OCI-LY1 (cell line): ENCODE measurements at regions not wholly inside any gene's neighbourhood (a gene's known extent, or its start where the extent isn't known, plus 50 kb on each side); places are given as distances from the start of the nearest gene placed in this dataset.
"Not testable (repeated sequence)": the region's sequence is repeated elsewhere in the genome, so short reads cannot be mapped to it uniquely, and the experiment has no call there.

Experiments
- CTCF ChIP-seq: fragments of 200-600 bp; sonication (generic), shearing (Covaris generic); IDR thresholded peaks from 2 replicates; pipeline ENCODE4 v1.5.1; 2017; ENCODE audit warnings: mild to moderate bottlenecking, antibody characterized with exemption, low read length, moderate library complexity, mixed read lengths
- EZH2 ChIP-seq: fragments of 200-600 bp; sonication (generic), shearing (Covaris generic); IDR thresholded peaks from 2 replicates; pipeline ENCODE4 v1.8.0; 2017; ENCODE audit warnings: borderline replicate concordance, mixed run types, mild to moderate bottlenecking, antibody characterized with exemption, low read length, moderate library complexity, mixed read lengths

- TF ChIP-seq CTCF, EZH2: not testable (repeated sequence)
These were observed 172.1 kb upstream of the NOX3 start for GRCh38 chr6:155627722-155628212.
